ENCODE measurements at regions not wholly inside any gene's neighbourhood (a gene's known extent, or its start where the extent isn't known, plus 50 kb on each side); places are given as distances from the start of the nearest gene placed in this dataset.

GRCh38 chr17:52477824-52478699 is 319.5 kb upstream of the CA10 start:
- H3K9me3 ChIP-seq (ENCODE audit: control insufficient read depth, insufficient read depth, low read depth, low read length), result no peaks in the 10 kb centered on the region
- no peaks in the 10 kb centered on the region for H3K36me3 ChIP-seq (ENCODE audit: control insufficient read depth, insufficient read depth, low read length)
- POLR2A ChIA-PET, result no interaction called here
- DNase-seq (ENCODE audit: low read depth, low spot score) (no peak), ATAC-seq (no peak)
- no peaks in the 10 kb centered on the region for H3K4me1 ChIP-seq (ENCODE audit: control insufficient read depth, insufficient read depth, low read length)
- BruUV-seq (replicated peaks), result no TSS peak
- TF ChIP-seq TCF7L2 (IDR thresholded peaks at IDR 0.05; ENCODE audit: low read depth, low read length), result no peak
- no peak for TF ChIP-seq SIN3A (IDR thresholded peaks at IDR 0.05; ENCODE audit: borderline replicate concordance, insufficient read depth, low read depth, low read length)
- TF ChIP-seq, protein P1, sequence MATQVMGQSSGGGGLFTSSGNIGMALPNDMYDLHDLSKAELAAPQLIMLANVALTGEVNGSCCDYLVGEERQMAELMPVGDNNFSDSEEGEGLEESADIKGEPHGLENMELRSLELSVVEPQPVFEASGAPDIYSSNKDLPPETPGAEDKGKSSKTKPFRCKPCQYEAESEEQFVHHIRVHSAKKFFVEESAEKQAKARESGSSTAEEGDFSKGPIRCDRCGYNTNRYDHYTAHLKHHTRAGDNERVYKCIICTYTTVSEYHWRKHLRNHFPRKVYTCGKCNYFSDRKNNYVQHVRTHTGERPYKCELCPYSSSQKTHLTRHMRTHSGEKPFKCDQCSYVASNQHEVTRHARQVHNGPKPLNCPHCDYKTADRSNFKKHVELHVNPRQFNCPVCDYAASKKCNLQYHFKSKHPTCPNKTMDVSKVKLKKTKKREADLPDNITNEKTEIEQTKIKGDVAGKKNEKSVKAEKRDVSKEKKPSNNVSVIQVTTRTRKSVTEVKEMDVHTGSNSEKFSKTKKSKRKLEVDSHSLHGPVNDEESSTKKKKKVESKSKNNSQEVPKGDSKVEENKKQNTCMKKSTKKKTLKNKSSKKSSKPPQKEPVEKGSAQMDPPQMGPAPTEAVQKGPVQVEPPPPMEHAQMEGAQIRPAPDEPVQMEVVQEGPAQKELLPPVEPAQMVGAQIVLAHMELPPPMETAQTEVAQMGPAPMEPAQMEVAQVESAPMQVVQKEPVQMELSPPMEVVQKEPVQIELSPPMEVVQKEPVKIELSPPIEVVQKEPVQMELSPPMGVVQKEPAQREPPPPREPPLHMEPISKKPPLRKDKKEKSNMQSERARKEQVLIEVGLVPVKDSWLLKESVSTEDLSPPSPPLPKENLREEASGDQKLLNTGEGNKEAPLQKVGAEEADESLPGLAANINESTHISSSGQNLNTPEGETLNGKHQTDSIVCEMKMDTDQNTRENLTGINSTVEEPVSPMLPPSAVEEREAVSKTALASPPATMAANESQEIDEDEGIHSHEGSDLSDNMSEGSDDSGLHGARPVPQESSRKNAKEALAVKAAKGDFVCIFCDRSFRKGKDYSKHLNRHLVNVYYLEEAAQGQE (IDR thresholded peaks at IDR 0.05; ENCODE audit: insufficient read depth in 1 of 2, low read depth in 2 of 2, low read length in 1 of 2), result no peak
- TF ChIP-seq, protein P2, sequence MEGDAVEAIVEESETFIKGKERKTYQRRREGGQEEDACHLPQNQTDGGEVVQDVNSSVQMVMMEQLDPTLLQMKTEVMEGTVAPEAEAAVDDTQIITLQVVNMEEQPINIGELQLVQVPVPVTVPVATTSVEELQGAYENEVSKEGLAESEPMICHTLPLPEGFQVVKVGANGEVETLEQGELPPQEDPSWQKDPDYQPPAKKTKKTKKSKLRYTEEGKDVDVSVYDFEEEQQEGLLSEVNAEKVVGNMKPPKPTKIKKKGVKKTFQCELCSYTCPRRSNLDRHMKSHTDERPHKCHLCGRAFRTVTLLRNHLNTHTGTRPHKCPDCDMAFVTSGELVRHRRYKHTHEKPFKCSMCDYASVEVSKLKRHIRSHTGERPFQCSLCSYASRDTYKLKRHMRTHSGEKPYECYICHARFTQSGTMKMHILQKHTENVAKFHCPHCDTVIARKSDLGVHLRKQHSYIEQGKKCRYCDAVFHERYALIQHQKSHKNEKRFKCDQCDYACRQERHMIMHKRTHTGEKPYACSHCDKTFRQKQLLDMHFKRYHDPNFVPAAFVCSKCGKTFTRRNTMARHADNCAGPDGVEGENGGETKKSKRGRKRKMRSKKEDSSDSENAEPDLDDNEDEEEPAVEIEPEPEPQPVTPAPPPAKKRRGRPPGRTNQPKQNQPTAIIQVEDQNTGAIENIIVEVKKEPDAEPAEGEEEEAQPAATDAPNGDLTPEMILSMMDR (IDR thresholded peaks at IDR 0.05), result no peak
- no peak overlapping the region for H3K27ac ChIP-seq (ENCODE audit: low read length)
- H3K27me3 ChIP-seq (ENCODE audit: control insufficient read depth, insufficient read depth, low read length), result no peaks in the 10 kb centered on the region
- CTCF ChIA-PET, result interaction anchor here (0.5 kb wide), 1 partner anchor 85 kb away, joined by 3 read pairs; no protein-coding TSS in a partner anchor
- H3K4me3 ChIP-seq (ENCODE audit: low read depth in 2 of 2, low read length in 2 of 2), result no peak overlapping the region
- intact Hi-C loops (cut with micrococcal nuclease; ENCODE audit: unreplicated experiment) (no loop called here), in situ Hi-C loops (cut with HindIII; ENCODE audit: low pct_unique_long_range_greater_than_20kb, low sequenced_read_pairs) (no loop called here)

GRCh38 chr17:52476638-52477313 is 318.3 kb upstream of the CA10 start:
- no peak for ATAC-seq
- H3K9me3 ChIP-seq (ENCODE audit: control insufficient read depth, insufficient read depth, low read depth, low read length), result no peaks in the 10 kb centered on the region
- CTCF ChIA-PET, result no interaction called here

More at GRCh38 chr17:52476638-52477313, 318.3 kb upstream of the CA10 start:
- BruUV-seq (replicated peaks), result no TSS peak
- intact Hi-C loops (cut with micrococcal nuclease; ENCODE audit: unreplicated experiment), result no loop called here
- DNase-seq (ENCODE audit: low read depth, low spot score), result no peak
- no peaks in the 10 kb centered on the region for H3K36me3 ChIP-seq (ENCODE audit: control insufficient read depth, insufficient read depth, low read length)
- no peak for TF ChIP-seq SIN3A (IDR thresholded peaks at IDR 0.05; ENCODE audit: borderline replicate concordance, insufficient read depth, low read depth, low read length)
- TF ChIP-seq, protein P2 (IDR thresholded peaks at IDR 0.05), result no peak
- TF ChIP-seq TCF7L2 (IDR thresholded peaks at IDR 0.05; ENCODE audit: low read depth, low read length), result no peak
- no peak for TF ChIP-seq POLR2AphosphoS5 (IDR thresholded peaks at IDR 0.05; ENCODE audit: low read depth, low read length)
- TF ChIP-seq, protein P1 (IDR thresholded peaks at IDR 0.05; ENCODE audit: insufficient read depth in 1 of 2, low read depth in 2 of 2, low read length in 1 of 2), result no peak
- POLR2A ChIA-PET, result no interaction called here
- in situ Hi-C loops (cut with HindIII; ENCODE audit: low pct_unique_long_range_greater_than_20kb, low sequenced_read_pairs), result no loop called here
- H3K4me1 ChIP-seq (ENCODE audit: control insufficient read depth, insufficient read depth, low read length), result no peaks in the 10 kb centered on the region
- no peak overlapping the region for H3K27ac ChIP-seq (ENCODE audit: low read length)
- H3K4me3 ChIP-seq (ENCODE audit: low read depth in 2 of 2, low read length in 2 of 2), result no peak overlapping the region
- H3K27me3 ChIP-seq (ENCODE audit: control insufficient read depth, insufficient read depth, low read length), result no peaks in the 10 kb centered on the region

Data from Panc1 (cell line).